Esophagus squamous epithelium (tissue), 4 donors: ENCODE measurements at regions not wholly inside any gene's neighbourhood (a gene's known extent, or its start where the extent isn't known, plus 50 kb on each side); places are given as distances from the start of the nearest gene placed in this dataset.

Source experiments
- POLR2A ChIP-seq, 4 donors: fragments of 450-650 bp; IDR thresholded peaks; one replicate each; pipeline ENCODE4 v1.6.1; 2017; ENCODE audit warnings: antibody characterized with exemption in 4 of 4, mild to moderate bottlenecking in 4 of 4, moderate library complexity in 3 of 4
- TF ChIP-seq, protein P1 (sequence below), 6 experiments: fragments of 450-650 bp in 4 of 6; fragments of 200-600 bp in 2 of 6; sonication (generic) in 2 of 6; IDR thresholded peaks; one replicate each; pipeline ENCODE4 v1.5.1; 2016 to 2019; ENCODE audit warnings: antibody characterized with exemption in 6 of 6, mild to moderate bottlenecking in 4 of 6, moderate library complexity in 4 of 6

DNA sequence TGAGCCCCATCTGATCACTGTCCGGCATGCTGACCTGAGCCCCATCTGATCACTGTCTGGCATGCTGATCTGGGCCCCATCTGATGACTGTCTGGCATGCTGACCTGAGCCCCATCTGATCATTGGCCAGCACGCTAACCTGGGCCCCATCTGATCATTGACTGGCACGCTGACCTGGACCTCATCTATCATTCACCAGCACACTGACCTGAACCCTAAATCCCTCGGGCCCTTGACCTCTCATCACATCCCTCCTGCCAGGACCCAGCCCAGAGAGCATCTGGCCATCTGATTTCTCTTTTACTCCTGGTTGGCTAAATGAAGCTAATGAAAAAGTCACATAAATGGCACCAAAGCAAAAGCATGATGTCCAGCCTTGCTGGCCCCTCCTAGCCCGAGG lies 207.1 kb downstream of the NDUFA10 start:
- TF ChIP-seq, protein P1, sequence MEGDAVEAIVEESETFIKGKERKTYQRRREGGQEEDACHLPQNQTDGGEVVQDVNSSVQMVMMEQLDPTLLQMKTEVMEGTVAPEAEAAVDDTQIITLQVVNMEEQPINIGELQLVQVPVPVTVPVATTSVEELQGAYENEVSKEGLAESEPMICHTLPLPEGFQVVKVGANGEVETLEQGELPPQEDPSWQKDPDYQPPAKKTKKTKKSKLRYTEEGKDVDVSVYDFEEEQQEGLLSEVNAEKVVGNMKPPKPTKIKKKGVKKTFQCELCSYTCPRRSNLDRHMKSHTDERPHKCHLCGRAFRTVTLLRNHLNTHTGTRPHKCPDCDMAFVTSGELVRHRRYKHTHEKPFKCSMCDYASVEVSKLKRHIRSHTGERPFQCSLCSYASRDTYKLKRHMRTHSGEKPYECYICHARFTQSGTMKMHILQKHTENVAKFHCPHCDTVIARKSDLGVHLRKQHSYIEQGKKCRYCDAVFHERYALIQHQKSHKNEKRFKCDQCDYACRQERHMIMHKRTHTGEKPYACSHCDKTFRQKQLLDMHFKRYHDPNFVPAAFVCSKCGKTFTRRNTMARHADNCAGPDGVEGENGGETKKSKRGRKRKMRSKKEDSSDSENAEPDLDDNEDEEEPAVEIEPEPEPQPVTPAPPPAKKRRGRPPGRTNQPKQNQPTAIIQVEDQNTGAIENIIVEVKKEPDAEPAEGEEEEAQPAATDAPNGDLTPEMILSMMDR (IDR thresholded peaks at IDR 0.05): no peak
- TF ChIP-seq POLR2A (IDR thresholded peaks at IDR 0.05): no peak
